GM12875 (cell line): ENCODE measurements at regions not wholly inside any gene's neighbourhood (a gene's known extent, or its start where the extent isn't known, plus 50 kb on each side); places are given as distances from the start of the nearest gene placed in this dataset.

Experiments
- H3K4me3 ChIP-seq: one replicate; pipeline ENCODE4 v1.5.1; 2011; ENCODE audit warnings: low read depth, low read length, control low read depth
- TF ChIP-seq, protein P1 (sequence below): IDR thresholded peaks from 2 replicates; pipeline ENCODE4 v1.5.1; 2011; ENCODE audit warnings: low read depth, mild to moderate bottlenecking, control low read depth, inconsistent platforms, low read length, moderate library complexity, borderline replicate concordance; ENCODE audit not compliant: insufficient read depth

DNA sequence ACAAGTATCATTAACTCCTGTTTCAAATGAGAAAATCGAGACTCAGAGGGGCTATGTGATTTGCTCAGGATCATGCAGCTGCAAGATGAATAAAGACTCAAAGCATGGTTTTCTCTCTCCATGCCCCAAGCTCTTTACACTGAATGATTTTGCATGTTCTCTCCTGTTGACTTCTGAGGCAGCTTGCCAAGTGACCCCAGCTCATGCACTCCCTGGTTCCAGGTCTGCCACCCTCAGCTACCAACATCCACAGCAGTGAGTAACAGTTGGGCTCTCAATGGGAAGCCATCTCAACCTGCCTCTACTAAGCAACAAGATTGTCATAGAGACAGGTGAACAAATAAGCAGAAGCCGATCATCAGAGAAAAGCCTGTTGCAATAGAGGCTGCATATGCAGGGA lies 116.9 kb upstream of the GADL1 start:
- TF ChIP-seq, protein P1, sequence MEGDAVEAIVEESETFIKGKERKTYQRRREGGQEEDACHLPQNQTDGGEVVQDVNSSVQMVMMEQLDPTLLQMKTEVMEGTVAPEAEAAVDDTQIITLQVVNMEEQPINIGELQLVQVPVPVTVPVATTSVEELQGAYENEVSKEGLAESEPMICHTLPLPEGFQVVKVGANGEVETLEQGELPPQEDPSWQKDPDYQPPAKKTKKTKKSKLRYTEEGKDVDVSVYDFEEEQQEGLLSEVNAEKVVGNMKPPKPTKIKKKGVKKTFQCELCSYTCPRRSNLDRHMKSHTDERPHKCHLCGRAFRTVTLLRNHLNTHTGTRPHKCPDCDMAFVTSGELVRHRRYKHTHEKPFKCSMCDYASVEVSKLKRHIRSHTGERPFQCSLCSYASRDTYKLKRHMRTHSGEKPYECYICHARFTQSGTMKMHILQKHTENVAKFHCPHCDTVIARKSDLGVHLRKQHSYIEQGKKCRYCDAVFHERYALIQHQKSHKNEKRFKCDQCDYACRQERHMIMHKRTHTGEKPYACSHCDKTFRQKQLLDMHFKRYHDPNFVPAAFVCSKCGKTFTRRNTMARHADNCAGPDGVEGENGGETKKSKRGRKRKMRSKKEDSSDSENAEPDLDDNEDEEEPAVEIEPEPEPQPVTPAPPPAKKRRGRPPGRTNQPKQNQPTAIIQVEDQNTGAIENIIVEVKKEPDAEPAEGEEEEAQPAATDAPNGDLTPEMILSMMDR, result no peak
- H3K4me3 ChIP-seq, result no peak overlapping the region

DNA sequence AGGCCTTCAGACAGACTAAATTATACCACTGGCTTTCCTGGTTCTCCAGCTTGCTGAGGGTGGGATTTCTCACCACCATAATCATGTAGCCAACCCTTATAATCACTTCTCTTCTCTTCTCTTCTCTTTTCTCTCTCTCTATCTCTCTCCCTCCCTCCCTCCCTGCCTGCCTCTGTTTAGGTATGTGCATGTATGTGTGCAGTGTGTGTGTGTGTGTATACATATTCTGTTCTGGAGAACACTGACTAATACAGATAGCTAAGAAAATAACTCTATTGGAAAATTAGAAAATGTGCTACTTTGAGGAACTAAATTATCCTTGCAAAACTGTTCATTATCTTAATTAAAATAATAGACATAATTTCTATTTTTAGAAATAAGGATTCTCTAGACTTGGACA lies 118.6 kb upstream of the GADL1 start:
- TF ChIP-seq, protein P1, result no peak

DNA sequence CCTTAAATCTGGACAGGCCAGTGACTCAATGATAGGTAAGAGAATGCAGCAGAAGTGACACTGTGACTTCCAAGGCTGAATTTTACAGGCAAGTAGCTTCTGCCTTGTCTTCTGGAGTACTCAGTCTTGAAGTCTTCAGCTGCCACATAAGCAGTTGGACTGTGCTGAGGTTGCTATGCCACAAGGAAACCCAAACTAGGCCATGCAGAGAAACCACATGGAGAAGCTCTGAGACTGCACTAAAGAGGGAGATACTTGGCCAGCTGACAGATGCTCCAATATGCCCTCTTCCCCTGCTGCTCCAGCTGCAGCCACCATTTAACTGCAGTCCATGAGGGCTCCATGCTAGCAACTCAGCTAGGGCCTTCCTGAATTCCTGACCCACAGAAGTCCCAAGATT lies 119.4 kb upstream of the GADL1 start:
- TF ChIP-seq, protein P1, result no peak

More for the DNA sequence above, 118.6 kb upstream of the GADL1 start:
- no peak overlapping the region for H3K4me3 ChIP-seq

DNA sequence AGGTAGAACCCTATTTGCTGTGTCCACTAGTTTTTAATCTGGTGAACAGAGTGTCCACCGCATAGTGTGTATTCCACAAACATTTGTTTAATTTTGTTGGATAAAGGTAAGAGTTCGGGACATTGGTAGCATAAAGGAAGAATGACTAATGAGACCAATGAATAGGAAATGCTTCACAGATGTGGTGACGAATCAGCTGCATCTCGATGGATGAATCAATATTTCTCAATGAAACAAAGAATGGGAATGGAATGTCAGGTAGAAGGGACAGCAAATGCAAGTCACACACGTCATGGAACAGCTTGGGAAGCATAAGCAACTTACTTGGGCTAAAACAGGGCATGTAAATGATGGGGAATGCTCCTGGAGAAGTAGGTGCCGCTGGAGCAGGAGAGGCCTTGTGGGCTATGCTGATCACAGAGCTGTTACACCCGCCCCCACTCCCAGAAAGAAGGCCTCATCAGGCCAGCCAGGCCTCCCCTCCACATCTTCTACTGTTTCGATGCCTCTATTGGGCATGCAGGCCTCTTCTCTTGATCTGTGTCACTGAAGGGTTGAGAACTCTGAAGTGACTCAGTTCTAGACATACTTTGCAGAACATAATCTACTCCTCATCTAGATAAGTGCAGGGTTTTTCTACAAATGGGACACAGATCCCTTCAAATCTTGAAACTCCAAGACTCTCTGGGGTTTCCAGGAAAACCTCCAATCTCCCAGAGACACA lies 120.0 kb upstream of the GADL1 start:
- TF ChIP-seq, protein P1, result no peak

More for the DNA sequence above, 119.4 kb upstream of the GADL1 start:
- H3K4me3 ChIP-seq, result no peak overlapping the region

DNA sequence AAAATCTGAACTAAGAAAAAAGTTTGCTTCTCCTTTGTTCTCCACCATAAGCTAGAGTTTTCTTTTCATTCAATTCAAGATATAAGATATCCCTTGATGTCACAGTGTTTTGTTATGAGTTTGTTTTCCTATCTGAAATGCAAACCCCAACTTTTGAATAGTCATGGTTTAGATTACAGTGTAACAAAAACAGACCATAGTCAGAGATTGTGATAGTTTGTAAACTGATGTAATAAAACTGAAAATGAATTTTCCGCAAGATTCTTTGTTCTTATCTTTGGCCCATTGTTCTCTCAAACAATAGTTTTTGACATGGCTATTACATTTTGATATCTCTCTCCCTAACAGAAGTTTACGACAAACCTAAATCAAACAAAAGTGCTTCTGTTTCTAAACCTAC lies 121.7 kb upstream of the GADL1 start:
- TF ChIP-seq, protein P1, result no peak
- no peak overlapping the region for H3K4me3 ChIP-seq

More for the DNA sequence above, 120.0 kb upstream of the GADL1 start:
- no peak overlapping the region for H3K4me3 ChIP-seq

DNA sequence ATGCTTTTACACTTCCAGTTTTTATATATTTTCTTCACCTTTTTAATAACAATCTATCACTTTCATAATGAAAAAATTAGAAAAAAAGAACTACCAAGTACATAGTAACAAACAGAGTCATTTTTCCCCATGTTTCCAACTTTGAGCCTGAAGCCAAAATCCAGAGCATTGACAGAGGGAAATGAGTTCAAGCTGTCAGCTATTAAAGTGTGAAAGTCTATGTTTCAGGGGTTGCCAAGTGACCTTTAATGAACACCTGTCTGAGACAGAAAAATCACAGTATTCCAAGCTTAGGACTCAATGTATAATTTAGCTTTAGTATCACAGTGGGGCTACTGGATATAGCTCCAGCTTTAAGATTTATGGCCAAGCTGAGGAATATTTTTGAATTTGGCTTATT lies 128.3 kb upstream of the GADL1 start:
- TF ChIP-seq, protein P1, result no peak
- H3K4me3 ChIP-seq, result no peak overlapping the region

DNA sequence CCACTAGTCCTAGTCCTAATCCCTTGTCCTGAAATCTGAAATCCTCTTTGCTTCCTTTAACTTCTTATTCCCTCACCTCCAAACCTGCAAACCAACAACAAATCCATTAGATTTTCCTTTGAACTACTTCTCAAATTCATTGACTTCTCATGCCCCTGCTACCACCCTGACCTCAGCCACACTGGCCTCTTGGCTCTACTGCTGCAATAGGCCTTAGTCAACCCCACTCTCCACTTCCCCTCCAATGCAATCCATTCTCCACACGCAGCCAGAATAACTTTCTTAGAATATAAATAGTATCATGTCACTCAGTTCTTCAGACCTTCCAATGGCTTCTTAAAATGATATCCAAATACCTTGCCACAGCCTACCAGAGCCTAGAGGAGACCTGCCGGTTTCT lies 131.1 kb upstream of the GADL1 start:
- no peak overlapping the region for H3K4me3 ChIP-seq
- TF ChIP-seq, protein P1, result no peak
